ENCODE measurements at regions not wholly inside any gene's neighbourhood (a gene's known extent, or its start where the extent isn't known, plus 50 kb on each side); places are given as distances from the start of the nearest gene placed in this dataset.

- Histone ChIP-seq H3K4me1 (peaks cover 3 to 27% (median 6%) of the 10 kb centered on the region in 3 donors), H3K27ac (peak overlapping the region in 1 of 4 donors; percentile 72), H3K4me3 (no peak overlapping the region), H3K36me3 (no peaks in the 10 kb centered on the region), H3K27me3 (no peaks in the 10 kb centered on the region), H3K9me3 (no peaks in the 10 kb centered on the region)
- 54 to 85% methylated on average over 3 of the region's 3 CpGs for WGBS, 2 donors
- TF ChIP-seq POLR2A (IDR thresholded peaks at IDR 0.05) (no peak), CTCF (IDR thresholded peaks at IDR 0.05) (no peak)
- intact Hi-C loops (cut with DNase I): no loop called here
- no peak for DNase-seq
These were observed 555.2 kb downstream of the SOX6 start for GRCh38 chr11:15801126-15801525.

GRCh38 chr11:15801616-15802015 is 554.7 kb downstream of the SOX6 start:
- no peak for TF ChIP-seq CTCF (IDR thresholded peaks at IDR 0.05)
- TF ChIP-seq POLR2A (IDR thresholded peaks at IDR 0.05): no peak
- 76 to 84% methylated on average over 5 of the region's 5 CpGs for WGBS, 2 donors
- no peak overlapping the region for H3K27ac ChIP-seq
- intact Hi-C loops (cut with DNase I): no loop called here
- H3K4me3 ChIP-seq: no peak overlapping the region
- peaks cover 3 to 27% (median 6%) of the 10 kb centered on the region in 3 donors for H3K4me1 ChIP-seq
- no peaks in the 10 kb centered on the region for H3K27me3 ChIP-seq
- DNase-seq: no peak
- H3K9me3 ChIP-seq: no peaks in the 10 kb centered on the region
- no peaks in the 10 kb centered on the region for H3K36me3 ChIP-seq

GRCh38 chr11:15805726-15806125 is 550.6 kb downstream of the SOX6 start:
- intact Hi-C loops (cut with DNase I): no loop called here
- peaks cover 0 to 2% (median 0%) of the 10 kb centered on the region in 3 donors for H3K4me1 ChIP-seq

GRCh38 chr11:15806217-15806616 is 550.1 kb downstream of the SOX6 start:
- no peaks in the 10 kb centered on the region for H3K4me1 ChIP-seq
- H3K27ac ChIP-seq: no peak overlapping the region
- no peak overlapping the region for H3K4me3 ChIP-seq
- H3K9me3 ChIP-seq: no peaks in the 10 kb centered on the region
- H3K27me3 ChIP-seq: no peaks in the 10 kb centered on the region
- no peaks in the 10 kb centered on the region for H3K36me3 ChIP-seq
- DNase-seq: no peak
- no peak for TF ChIP-seq CTCF (IDR thresholded peaks at IDR 0.05)
- TF ChIP-seq POLR2A (IDR thresholded peaks at IDR 0.05): no peak
- 82 to 92% methylated on average over 4 of the region's 4 CpGs for WGBS, 2 donors
- intact Hi-C loops (cut with DNase I): no loop called here

More at GRCh38 chr11:15805726-15806125, 550.6 kb downstream of the SOX6 start:
- H3K27me3 ChIP-seq: no peaks in the 10 kb centered on the region
- TF ChIP-seq CTCF (IDR thresholded peaks at IDR 0.05): no peak
- TF ChIP-seq POLR2A (IDR thresholded peaks at IDR 0.05): no peak
- H3K36me3 ChIP-seq: no peaks in the 10 kb centered on the region
- H3K4me3 ChIP-seq: no peak overlapping the region
- WGBS, 2 donors: 86% methylated on average over 1 of the region's 1 CpG
- no peaks in the 10 kb centered on the region for H3K9me3 ChIP-seq
- no peak for DNase-seq
- H3K27ac ChIP-seq: no peak overlapping the region

GRCh38 chr11:15807827-15808226 is 548.5 kb downstream of the SOX6 start:
- no peaks in the 10 kb centered on the region for H3K27me3 ChIP-seq
- no peak for DNase-seq
- 86 to 89% methylated on average over 2 of the region's 2 CpGs for WGBS, 2 donors
- no peaks in the 10 kb centered on the region for H3K4me1 ChIP-seq
- H3K27ac ChIP-seq: no peak overlapping the region
- H3K36me3 ChIP-seq: no peaks in the 10 kb centered on the region
- TF ChIP-seq CTCF (IDR thresholded peaks at IDR 0.05) (no peak), POLR2A (IDR thresholded peaks at IDR 0.05) (no peak)
- intact Hi-C loops (cut with DNase I): no loop called here
- H3K4me3 ChIP-seq: no peak overlapping the region
- no peaks in the 10 kb centered on the region for H3K9me3 ChIP-seq
